ENCODE measurements at regions not wholly inside any gene's neighbourhood (a gene's known extent, or its start where the extent isn't known, plus 50 kb on each side); places are given as distances from the start of the nearest gene placed in this dataset.
"Not testable (repeated sequence)": the region's sequence is repeated elsewhere in the genome, so short reads cannot be mapped to it uniquely, and the experiment has no call there.

DNA sequence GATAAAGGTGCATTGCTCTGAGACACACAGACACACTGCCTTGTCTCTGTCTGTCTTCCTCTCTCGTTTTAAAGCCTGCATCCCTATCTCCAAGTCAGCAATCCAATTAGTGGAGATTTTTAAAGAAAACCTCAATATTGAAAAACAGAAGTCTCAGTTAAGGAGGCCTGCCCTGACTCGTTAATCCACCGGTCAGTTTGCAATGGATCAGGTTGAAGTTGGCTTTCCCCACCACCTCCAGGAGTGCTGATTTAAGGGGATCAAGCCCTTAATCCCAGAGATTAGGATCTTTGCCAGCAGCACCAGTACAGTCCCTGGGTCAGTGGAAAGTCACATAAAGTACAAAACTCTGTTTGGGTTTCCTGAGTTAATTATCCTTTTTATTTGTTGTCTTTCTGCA, 271.1 kb upstream of the ASIC2 start:
- H3K4me1 Mint-ChIP-seq, result no peaks in the 10 kb centered on the region
- no peak for ATAC-seq (replicated peaks)
- H3K4me3 Mint-ChIP-seq, result no peak overlapping the region

DNA sequence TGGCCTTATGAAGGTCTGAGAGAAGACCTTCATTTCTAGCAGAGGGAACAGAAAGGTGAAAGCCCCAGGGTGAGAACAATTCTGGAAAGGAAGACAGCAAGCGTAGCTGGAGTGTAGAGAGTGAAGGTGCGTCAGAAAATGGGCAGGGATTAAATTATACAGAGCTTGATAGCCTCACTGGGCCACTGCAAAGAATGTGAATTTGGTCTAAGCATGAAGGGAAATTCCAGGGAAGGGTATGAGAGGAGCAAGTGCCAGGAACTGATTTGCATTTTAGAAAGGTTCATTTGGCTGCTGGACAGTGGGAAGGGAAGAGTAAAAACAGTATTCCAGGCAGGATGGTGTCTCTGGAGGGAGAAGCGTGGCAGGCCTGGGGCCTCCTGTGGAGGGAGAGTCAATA, 274.1 kb upstream of the ASIC2 start:
- H3K4me3 Mint-ChIP-seq, result no peak overlapping the region
- no peak overlapping the region for H3K27ac Mint-ChIP-seq
- H3K4me1 Mint-ChIP-seq, result no peaks in the 10 kb centered on the region
- ATAC-seq (replicated peaks), result no peak
- H3K27me3 Mint-ChIP-seq, result peaks cover 29% of the 10 kb centered on the region
- no peaks in the 10 kb centered on the region for H3K9me3 Mint-ChIP-seq
- H3K36me3 Mint-ChIP-seq (ENCODE audit: low read depth), result no peaks in the 10 kb centered on the region

More for the DNA sequence above, 271.1 kb upstream of the ASIC2 start:
- no peaks in the 10 kb centered on the region for H3K36me3 Mint-ChIP-seq (ENCODE audit: low read depth)
- H3K27ac Mint-ChIP-seq, result no peak overlapping the region
- peaks cover 25% of the 10 kb centered on the region for H3K27me3 Mint-ChIP-seq
- H3K9me3 Mint-ChIP-seq, result peaks cover under 1% of the 10 kb centered on the region

DNA sequence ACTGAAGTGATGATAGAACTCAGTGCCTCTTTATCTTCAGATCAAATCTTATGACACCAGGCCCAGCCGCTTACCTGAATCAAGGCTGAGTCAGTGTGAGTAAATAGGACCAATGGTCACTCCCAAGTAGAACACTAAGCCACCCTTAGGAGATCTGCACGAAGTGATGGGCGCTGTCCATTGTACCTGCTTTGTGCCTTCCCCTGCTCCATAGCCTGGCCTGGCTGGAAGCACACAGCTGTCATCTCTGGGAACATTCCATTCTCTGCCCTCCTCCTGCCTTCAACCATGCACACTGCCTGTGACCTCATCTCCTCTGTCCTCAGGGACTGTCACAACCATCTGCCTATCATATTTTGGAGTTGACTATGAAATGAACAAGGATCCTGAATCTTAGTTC, 279.5 kb upstream of the ASIC2 start:
- H3K4me3 Mint-ChIP-seq, result no peak overlapping the region
- H3K9me3 Mint-ChIP-seq, result peaks cover 3% of the 10 kb centered on the region
- no peak overlapping the region for H3K27ac Mint-ChIP-seq
- no peaks in the 10 kb centered on the region for H3K36me3 Mint-ChIP-seq (ENCODE audit: low read depth)
- ATAC-seq (replicated peaks), result no peak
- H3K4me1 Mint-ChIP-seq, result no peaks in the 10 kb centered on the region
- peaks cover 25% of the 10 kb centered on the region for H3K27me3 Mint-ChIP-seq

DNA sequence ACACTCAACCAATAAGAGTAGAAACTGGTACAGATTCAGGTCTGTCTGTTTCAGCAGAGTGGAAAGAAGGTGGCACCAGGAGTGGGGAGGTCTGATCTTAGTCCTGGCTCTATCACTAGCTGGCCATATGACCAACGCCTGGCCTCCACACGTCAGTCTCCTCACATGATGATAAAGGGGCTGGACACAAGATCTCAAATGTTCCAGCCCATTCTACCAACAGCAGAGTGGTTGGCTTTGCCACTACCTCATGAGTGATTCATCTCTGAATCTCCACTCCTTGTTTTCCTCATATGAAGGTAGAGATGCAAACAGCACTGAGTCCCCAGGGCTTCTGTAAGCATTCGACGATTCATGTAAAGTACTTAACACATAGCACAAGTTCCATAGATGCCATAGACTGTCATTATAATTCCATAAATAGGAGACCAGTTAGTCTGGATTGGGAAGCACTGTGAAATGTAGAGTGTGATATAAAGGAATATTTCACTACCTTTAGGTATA, 281.9 kb upstream of the ASIC2 start:
- Mint-ChIP-seq H3K36me3 (ENCODE audit: low read depth) (no peaks in the 10 kb centered on the region), H3K9me3 (peaks cover 3% of the 10 kb centered on the region), H3K27ac (no peak overlapping the region), H3K27me3 (peaks cover 24% of the 10 kb centered on the region), H3K4me3 (no peak overlapping the region), H3K4me1 (no peaks in the 10 kb centered on the region)
- no peak for ATAC-seq (replicated peaks)

DNA sequence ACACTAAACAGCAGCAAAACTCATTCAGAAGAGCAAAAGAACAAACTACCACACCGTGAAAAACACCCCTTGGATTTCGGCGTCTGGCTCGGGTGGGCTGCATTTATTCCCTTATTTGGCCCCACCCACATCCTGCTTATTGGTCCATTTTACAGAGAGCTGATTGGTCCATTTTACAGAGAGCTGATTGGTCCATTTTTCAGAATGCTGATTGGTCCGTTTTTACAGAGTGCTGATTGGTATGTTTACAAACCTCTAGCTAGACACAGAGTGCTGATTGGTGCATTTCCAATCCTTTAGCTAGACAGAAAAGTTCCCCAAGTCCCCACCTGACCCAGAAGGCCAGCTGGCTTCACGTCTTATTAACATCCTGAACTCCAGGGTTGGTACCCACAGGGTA, 286.6 kb upstream of the ASIC2 start:
- not testable (repeated sequence) for H3K4me1 Mint-ChIP-seq

DNA sequence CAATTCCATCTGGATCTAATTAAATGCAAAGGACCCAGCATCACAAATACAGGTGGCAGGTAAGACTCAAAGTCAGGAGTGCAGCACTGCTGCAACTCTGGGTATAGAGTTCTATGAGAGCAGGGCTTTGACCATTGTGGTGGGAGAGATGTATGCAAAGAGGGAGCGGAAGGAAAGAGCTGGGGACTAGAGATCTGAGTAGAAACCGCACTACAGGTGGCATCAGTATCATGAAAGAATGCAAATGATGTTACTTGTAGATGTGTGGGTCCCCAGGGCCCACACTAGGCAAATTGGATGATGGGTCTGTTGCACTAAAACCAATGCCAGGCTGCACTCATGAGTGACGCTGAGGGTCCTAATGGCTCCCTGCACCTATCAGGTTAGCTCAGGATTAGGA, 287.1 kb upstream of the ASIC2 start:
- Mint-ChIP-seq H3K4me3 (no peak overlapping the region), H3K27ac (no peak overlapping the region), H3K4me1 (no peaks in the 10 kb centered on the region), H3K36me3 (ENCODE audit: low read depth) (no peaks in the 10 kb centered on the region), H3K27me3 (peaks cover 14% of the 10 kb centered on the region), H3K9me3 (no peaks in the 10 kb centered on the region)
- no peak for ATAC-seq (replicated peaks)

More for the DNA sequence above, 286.6 kb upstream of the ASIC2 start:
- H3K36me3 Mint-ChIP-seq (ENCODE audit: low read depth); ATAC-seq (replicated peaks); H3K4me3 Mint-ChIP-seq; H3K27ac Mint-ChIP-seq; H3K9me3 Mint-ChIP-seq: not testable (repeated sequence)
- peaks cover 13% of the 10 kb centered on the region for H3K27me3 Mint-ChIP-seq

DNA sequence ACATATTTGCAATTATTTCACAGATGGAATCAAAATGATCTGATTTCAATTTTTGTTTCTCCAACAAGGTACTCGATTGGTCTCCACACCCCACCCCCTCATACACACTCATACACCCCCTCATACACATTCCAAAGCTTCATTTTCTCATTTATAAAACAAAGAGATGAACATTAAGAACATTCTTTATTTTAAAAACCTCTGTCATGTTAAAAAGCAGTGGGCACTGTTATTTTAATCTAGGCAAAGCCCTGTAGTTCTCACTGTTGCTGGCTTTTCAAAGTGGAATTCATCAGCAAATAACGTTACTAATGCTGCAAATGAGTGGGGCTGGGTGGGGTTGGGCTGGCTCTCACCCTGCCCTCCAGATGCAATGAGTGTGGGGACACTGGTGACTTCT, 289.6 kb upstream of the ASIC2 start:
- no peak overlapping the region for H3K4me3 Mint-ChIP-seq
- H3K27me3 Mint-ChIP-seq, result peaks cover 17% of the 10 kb centered on the region
- no peak overlapping the region for H3K27ac Mint-ChIP-seq
- no peaks in the 10 kb centered on the region for H3K4me1 Mint-ChIP-seq
- H3K36me3 Mint-ChIP-seq (ENCODE audit: low read depth), result no peaks in the 10 kb centered on the region
- ATAC-seq (replicated peaks), result no peak
- H3K9me3 Mint-ChIP-seq, result no peaks in the 10 kb centered on the region

DNA sequence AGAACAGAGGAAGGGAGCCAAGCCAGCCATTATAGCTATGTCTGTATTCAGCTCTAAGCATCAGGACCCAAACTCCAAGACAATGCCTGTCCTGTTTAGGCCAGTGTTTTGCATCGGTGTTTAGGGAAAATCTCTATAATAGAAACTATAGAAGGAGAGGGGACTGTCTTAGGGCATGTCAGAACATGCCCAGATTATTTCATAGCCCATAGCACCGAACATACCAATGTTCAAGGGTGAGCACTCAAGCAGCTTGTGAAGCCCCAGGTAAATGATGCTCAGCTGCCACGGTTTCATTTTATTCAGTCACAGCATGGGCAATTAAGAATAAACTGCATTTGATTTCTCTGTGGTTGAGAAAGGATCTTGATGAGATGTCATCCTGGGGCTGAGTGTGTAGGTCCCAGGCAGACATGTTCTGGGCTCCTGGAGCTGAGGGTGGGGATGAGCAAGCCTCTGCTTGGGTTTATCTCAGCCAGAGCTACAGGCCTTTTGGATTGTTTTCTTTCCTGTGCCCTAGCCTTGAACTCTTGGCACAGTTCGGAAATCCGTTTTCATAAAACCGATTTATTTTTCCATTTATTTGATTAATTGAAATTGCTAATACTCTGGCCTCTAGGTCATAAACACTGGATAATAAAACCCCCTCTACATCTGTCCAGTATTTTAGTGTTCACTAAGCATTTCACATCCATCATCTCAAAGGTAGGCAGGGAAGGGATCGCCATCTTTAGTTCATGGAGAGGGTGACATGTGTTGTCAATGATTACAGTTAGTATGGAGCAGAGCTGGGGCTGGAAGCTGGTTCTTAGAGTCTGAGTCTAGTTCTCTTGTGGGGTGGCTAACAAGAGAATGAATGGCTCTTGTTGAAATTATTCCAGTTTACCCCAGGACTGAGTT, 290.7 kb upstream of the ASIC2 start:
- H3K4me1 Mint-ChIP-seq, result no peaks in the 10 kb centered on the region
- peaks cover 17% of the 10 kb centered on the region for H3K27me3 Mint-ChIP-seq
- no peaks in the 10 kb centered on the region for H3K36me3 Mint-ChIP-seq (ENCODE audit: low read depth)
- H3K27ac Mint-ChIP-seq, result no peak overlapping the region
- ATAC-seq (replicated peaks), result no peak
- no peak overlapping the region for H3K4me3 Mint-ChIP-seq
- peaks cover 4% of the 10 kb centered on the region for H3K9me3 Mint-ChIP-seq

DNA sequence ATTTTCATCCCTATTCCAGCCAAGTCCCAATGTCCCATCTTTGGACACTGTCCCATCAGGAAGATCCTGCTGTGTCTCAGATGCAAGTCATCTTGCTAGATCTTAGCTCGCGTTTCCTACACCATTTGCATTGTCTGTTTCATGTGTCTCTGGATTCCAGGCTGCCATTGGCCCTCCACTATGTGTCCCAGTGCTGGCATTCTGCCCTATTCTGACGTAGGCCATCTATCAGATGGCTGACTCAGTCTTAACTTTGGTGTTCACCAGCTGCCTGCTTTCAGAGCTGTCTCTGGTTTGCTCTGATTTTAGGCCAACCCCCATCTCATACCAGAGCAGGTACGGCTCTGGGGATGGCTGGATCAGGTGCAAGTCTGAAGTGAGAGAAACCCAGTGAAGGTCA, 300.9 kb upstream of the ASIC2 start:
- Mint-ChIP-seq H3K4me3 (no peak overlapping the region), H3K4me1 (no peaks in the 10 kb centered on the region), H3K36me3 (ENCODE audit: low read depth) (no peaks in the 10 kb centered on the region), H3K27me3 (peaks cover 32% of the 10 kb centered on the region), H3K9me3 (no peaks in the 10 kb centered on the region), H3K27ac (no peak overlapping the region)
- no peak for ATAC-seq (replicated peaks)

DNA sequence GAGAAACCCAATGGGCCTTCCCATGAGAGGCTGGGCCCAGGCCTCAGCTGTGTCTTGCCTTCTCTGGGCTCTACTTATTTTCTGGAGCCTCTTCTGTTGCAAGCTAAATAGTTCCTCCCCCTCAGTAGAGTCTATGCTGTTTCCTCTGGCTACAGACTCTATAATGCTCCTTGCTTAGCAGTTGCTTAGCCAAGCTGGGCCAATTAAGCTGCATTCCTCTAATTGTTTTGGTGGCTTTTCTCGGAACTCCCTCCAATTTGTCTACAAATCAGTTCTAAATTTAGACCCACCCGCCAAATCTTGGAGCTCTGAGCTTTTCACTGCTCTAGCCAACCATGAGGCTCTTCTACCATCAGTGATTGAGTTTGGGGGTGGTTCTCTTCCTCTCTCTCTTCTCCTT, 302.7 kb upstream of the ASIC2 start:
- no peak for ATAC-seq (replicated peaks)
- no peaks in the 10 kb centered on the region for H3K9me3 Mint-ChIP-seq

DNA sequence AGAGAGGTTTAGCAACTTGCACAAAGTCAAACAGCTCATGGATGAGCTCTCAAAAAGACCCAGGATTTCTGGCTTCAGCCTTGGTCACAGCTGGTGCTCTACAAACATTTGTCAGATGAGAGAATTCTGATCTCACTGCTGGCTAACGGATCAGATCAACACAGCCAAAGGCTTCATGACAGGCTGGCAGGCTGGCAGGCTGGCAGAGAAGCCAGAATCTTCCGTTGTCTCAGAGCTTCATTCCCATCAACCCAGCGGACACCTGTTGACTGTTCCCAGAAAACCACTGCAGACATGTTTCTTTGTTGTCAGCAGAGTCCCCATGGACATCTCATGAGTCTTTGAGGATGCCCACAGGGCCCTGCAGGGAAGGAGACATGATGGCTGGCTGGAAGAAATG, 303.8 kb upstream of the ASIC2 start:
- Mint-ChIP-seq H3K9me3 (no peaks in the 10 kb centered on the region), H3K4me1 (no peaks in the 10 kb centered on the region), H3K4me3 (no peak overlapping the region), H3K27ac (no peak overlapping the region), H3K27me3 (peaks cover 16% of the 10 kb centered on the region), H3K36me3 (ENCODE audit: low read depth) (no peaks in the 10 kb centered on the region)
- ATAC-seq (replicated peaks), result no peak

More for the DNA sequence above, 302.7 kb upstream of the ASIC2 start:
- Mint-ChIP-seq H3K27ac (no peak overlapping the region), H3K27me3 (peaks cover 23% of the 10 kb centered on the region), H3K4me3 (no peak overlapping the region), H3K4me1 (no peaks in the 10 kb centered on the region), H3K36me3 (ENCODE audit: low read depth) (no peaks in the 10 kb centered on the region)

DNA sequence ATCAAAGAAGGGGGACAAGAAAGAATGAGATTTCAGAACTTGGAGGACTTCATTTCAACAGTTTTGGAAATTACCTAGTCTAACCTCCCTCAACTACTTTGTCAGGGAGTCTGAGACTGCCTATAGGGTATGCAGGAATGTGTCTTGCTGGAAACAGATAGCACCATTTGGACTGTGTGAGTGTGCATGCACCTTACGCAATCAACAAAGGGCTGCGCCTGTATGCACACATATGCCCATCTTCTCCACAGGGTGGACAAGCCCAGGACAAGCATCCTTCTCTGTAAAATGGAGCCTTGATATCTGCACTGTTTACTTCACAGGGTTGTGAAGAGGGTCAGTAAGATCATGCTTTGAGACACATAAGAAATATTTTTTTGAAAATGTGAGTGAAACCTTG, 305.7 kb upstream of the ASIC2 start:
- H3K4me3 Mint-ChIP-seq, result no peak overlapping the region
- peaks cover 10% of the 10 kb centered on the region for H3K27me3 Mint-ChIP-seq
- H3K27ac Mint-ChIP-seq, result no peak overlapping the region

DNA sequence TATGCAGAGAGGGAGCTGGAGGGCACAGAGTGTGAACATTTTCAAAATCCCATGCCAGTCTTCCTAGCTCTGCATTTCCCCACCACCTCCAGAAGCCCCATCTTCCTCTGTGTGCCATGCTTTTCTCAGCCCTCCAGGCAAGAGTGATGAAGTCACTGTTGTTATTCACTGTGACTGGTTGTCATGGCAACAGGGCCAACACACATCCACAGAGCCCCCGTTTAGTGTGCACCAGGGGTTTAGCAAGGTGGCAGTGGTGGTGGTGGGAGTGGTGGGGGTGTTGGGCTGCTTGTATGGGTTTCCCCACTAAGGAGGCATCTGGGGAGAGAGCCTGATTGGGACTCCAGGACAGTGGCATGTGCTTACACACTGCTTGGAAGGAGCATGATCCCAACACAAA, 309.9 kb upstream of the ASIC2 start:
- H3K36me3 Mint-ChIP-seq (ENCODE audit: low read depth), result no peaks in the 10 kb centered on the region
- H3K27me3 Mint-ChIP-seq, result peaks cover 14% of the 10 kb centered on the region
- H3K9me3 Mint-ChIP-seq, result no peaks in the 10 kb centered on the region
- H3K4me1 Mint-ChIP-seq, result no peaks in the 10 kb centered on the region
- no peak for ATAC-seq (replicated peaks)
- no peak overlapping the region for H3K27ac Mint-ChIP-seq
- H3K4me3 Mint-ChIP-seq, result no peak overlapping the region

More for the DNA sequence above, 305.7 kb upstream of the ASIC2 start:
- ATAC-seq (replicated peaks), result no peak
- Mint-ChIP-seq H3K4me1 (no peaks in the 10 kb centered on the region), H3K36me3 (ENCODE audit: low read depth) (no peaks in the 10 kb centered on the region), H3K9me3 (no peaks in the 10 kb centered on the region)

DNA sequence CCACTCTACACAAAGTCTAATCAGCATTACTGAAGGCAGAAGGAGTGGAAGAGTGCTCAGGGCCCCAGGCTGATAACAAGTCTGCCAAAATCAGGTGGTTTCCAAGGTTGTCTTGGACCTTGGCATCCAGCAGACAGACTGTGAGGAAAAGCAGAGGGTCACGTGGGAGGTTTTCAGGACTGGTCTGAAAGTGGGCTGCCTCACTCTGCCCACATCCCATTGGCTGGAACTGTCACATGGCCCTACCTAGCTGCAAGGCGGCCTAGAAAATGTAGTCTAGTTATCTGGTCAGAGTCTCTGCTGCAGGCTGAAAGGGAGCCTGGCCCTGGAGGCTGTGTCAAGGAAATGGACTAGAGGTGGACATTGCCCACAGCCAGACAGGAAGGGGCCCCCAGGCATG, 310.7 kb upstream of the ASIC2 start:
- Mint-ChIP-seq H3K27me3 (peaks cover 11% of the 10 kb centered on the region), H3K36me3 (ENCODE audit: low read depth) (no peaks in the 10 kb centered on the region), H3K4me3 (no peak overlapping the region), H3K27ac (no peak overlapping the region), H3K9me3 (no peaks in the 10 kb centered on the region), H3K4me1 (no peaks in the 10 kb centered on the region)
- no peak for ATAC-seq (replicated peaks)

DNA sequence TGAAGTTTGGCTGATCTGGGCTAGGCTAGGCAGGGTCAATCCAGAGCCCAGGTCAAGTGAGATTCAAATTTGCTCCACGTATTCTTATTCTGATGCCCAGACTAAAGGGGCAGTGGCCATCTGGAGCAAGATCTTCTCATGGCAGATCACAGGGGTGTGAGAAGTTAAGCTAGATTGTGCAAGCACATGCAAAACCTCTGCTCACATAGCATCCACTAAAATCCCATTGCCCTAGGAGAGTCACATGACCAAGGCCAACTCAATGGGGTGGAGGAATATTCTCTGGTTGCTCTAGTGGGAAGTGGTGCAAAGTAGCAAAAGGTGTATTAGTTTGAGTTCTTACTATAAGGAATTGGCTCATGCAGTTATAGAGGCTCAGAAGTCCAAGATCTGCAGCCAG, 318.4 kb upstream of the ASIC2 start:
- H3K4me1 Mint-ChIP-seq, result no peaks in the 10 kb centered on the region
- no peak overlapping the region for H3K4me3 Mint-ChIP-seq
- no peaks in the 10 kb centered on the region for H3K9me3 Mint-ChIP-seq
- no peak overlapping the region for H3K27ac Mint-ChIP-seq
- no peak for ATAC-seq (replicated peaks)
- no peaks in the 10 kb centered on the region for H3K36me3 Mint-ChIP-seq (ENCODE audit: low read depth)
- peaks cover 25% of the 10 kb centered on the region for H3K27me3 Mint-ChIP-seq

All from activated T-helper 17 cell treated with anti-CD3 and anti-CD28 coated beads, Interleukin-2, amount 50 U/mL, for 72 hours (primary cell).